NCI-H526 treated with DMSO at 0.1 percent for 48 hours (cell line): ENCODE measurements at regions not wholly inside any gene's neighbourhood (a gene's known extent, or its start where the extent isn't known, plus 50 kb on each side); places are given as distances from the start of the nearest gene placed in this dataset.
"Not testable (repeated sequence)": the region's sequence is repeated elsewhere in the genome, so short reads cannot be mapped to it uniquely, and the experiment has no call there.

Source experiments
- DNase-seq: peaks from one replicate; lab custom pipeline; 2025; lab: John Stamatoyannopoulos, UW

- not testable (repeated sequence) for DNase-seq
Observed at GRCh38 chr1:222470252-222470805, 77.6 kb downstream of the HHIPL2 start.

GRCh38 chr1:222466150-222466865, 81.6 kb downstream of the HHIPL2 start:
- DNase-seq: no peak

GRCh38 chr1:222465211-222466041, 82.5 kb downstream of the HHIPL2 start:
- DNase-seq: peak; percentile 66

GRCh38 chr1:222464841-222465210, 83.1 kb downstream of the HHIPL2 start:
- DNase-seq: peak; percentile 40

- no peak for DNase-seq
Observed at GRCh38 chr1:222463059-222463730, 84.7 kb downstream of the HHIPL2 start.

GRCh38 chr1:222462601-222463000, 85.3 kb downstream of the HHIPL2 start:
- no peak for DNase-seq

GRCh38 chr1:222461941-222462340, 86.0 kb downstream of the HHIPL2 start:
- DNase-seq: no peak

GRCh38 chr1:222459652-222460051, 88.3 kb downstream of the HHIPL2 start:
- no peak for DNase-seq

GRCh38 chr1:222457513-222457912, 90.4 kb downstream of the HHIPL2 start:
- DNase-seq: no peak

- DNase-seq: no peak
Observed at GRCh38 chr1:222457084-222457483, 90.8 kb downstream of the HHIPL2 start.

- DNase-seq: peak; percentile 67
Observed at GRCh38 chr1:222455188-222455879, 92.6 kb downstream of the HHIPL2 start.

GRCh38 chr1:222454782-222455181, 93.1 kb downstream of the HHIPL2 start:
- DNase-seq: no peak

- DNase-seq: no peak
Observed at GRCh38 chr1:222454186-222454585, 93.7 kb downstream of the HHIPL2 start.

GRCh38 chr1:222452031-222452430, 95.9 kb downstream of the HHIPL2 start:
- no peak for DNase-seq

GRCh38 chr1:222443566-222443965, 104.3 kb downstream of the HHIPL2 start:
- no peak for DNase-seq

- DNase-seq: no peak
Observed at GRCh38 chr1:222441066-222441465, 106.8 kb downstream of the HHIPL2 start.

- DNase-seq: no peak
Observed at GRCh38 chr1:222424826-222425225, 123.1 kb downstream of the HHIPL2 start.

GRCh38 chr1:222421380-222421779, 126.5 kb downstream of the HHIPL2 start:
- DNase-seq: peak; percentile 81

- peak; percentile 45 for DNase-seq
Observed at GRCh38 chr1:222420633-222421032, 127.3 kb downstream of the HHIPL2 start.

GRCh38 chr1:222418654-222419053, 129.2 kb downstream of the HHIPL2 start:
- DNase-seq: no peak

- DNase-seq: no peak
Observed at GRCh38 chr1:222417264-222417663, 130.6 kb downstream of the HHIPL2 start.
